ENCODE measurements at regions not wholly inside any gene's neighbourhood (a gene's known extent, or its start where the extent isn't known, plus 50 kb on each side); places are given as distances from the start of the nearest gene placed in this dataset.
A peak's percentile ranks its signal among the peaks of the same experiment; 100 is the strongest.

- intact Hi-C loops (cut with DNase I): no loop called here
- ATAC-seq: no peak
- DNase-seq (ENCODE audit: missing footprints): no peak
Measured at GRCh38 chr7:45980973-45981372, 59.9 kb upstream of the IGFBP3 start.

- ATAC-seq: no peak
- intact Hi-C loops (cut with DNase I): no loop called here
- no peak for DNase-seq (ENCODE audit: missing footprints)
Measured at GRCh38 chr7:45980181-45980905, 59.3 kb upstream of the IGFBP3 start.

DNA sequence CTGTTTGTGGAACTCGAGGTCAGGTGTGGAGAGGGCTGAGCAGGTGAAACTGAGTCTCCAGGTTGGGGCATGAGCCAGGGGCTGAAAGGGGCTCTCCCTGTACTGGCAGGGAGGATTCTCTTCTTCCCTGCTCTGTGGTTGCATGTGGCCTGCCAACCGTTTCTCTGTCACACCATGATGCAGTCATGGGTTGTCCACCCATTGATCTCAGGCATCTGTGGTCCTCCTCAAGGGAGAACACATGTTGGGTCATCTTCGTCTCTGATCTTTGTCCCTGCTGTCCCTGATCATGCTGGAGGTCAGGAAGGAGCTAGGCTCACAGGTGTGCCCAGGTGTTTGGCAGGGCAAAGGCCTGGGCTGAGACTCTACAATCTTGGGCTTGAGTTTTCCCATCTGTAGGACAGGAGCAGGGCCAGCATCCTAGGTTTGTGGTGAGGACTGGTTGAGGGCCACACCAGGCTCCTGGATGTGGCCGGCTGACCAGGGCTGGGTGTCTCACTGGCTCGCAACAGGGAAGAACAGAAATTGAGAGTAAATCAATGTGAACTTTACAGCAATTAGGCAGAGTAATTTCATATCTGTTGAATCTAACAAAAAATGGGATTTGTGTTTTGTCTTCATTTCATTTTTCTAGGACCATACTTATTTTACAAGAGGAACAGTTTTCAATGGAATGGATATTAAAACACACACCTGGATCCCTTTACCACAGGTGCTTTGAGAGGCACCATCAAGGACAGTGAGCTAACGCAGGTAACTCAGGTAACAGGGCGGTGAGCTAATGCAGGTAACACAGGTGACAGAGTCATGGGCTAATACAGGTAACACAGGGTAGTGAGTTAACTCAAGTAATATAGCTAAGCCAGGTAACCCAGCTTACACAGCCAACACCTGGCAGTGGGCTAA, 58.5 kb upstream of the IGFBP3 start:
- ATAC-seq: no peak
- DNase-seq (ENCODE audit: missing footprints): no peak
- intact Hi-C loops (cut with DNase I): no loop called here

GRCh38 chr7:45978731-45979211, 57.7 kb upstream of the IGFBP3 start:
- ATAC-seq: no peak
- no peak for DNase-seq (ENCODE audit: missing footprints)

DNA sequence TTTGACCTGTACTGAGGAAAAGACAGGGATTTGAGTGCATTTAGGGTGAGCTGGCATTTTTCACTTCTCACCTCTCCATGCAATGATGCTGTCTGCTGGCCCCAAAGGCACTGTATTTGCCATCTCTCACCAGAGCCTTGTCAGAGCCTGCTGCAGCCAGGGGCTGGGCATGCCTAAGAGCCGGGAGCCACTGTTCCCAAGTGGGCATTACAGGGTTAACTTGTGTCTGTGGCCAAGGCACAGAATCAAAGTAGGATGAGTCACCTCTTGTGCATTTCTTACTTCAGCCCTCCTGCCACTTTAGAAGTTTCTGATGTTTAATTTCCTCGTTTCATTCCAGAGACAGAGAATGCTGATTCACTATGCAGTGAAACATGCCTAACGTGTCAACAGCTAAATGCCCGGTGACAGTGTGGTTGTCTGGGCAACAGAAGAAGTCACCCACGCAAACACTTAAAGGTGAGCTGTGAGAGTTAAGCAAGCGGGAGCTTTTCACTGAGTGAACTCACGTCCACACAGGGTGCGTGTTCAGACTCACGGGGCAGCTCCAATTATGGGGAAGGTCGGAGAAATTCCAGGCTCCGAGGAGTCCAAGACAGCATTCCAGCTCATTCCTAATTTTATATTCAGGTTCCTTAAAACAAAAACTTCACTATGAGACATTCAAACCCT, 57.1 kb upstream of the IGFBP3 start:
- DNase-seq (ENCODE audit: missing footprints): no peak
- intact Hi-C loops (cut with DNase I): no loop called here

More at GRCh38 chr7:45978731-45979211, 57.7 kb upstream of the IGFBP3 start:
- intact Hi-C loops (cut with DNase I): no loop called here

DNA sequence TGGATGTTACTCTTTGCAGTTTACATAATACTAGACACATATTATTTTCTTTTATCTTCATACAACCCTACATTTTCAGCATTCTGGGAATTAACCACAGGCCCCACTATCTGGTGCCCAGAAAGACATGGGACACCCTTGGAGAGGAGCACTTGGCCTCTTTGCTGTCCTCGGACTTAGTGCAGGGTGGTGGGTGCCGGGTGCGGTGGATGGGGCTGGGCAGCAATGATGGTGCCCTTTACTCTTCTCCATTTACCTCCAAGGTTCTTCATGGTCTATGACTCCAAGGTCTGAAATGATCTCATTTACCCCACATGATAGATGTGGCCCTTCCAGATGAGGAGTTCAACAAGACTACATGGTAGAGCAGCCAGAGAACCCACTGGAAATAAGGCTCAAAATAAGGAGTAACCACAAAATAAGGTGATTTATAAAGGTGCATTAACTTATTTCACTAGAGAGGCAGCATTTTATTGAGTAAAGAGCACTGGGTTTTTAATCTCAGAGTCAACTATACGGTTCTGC, 56.2 kb upstream of the IGFBP3 start:
- intact Hi-C loops (cut with DNase I): no loop called here
- no peak for DNase-seq (ENCODE audit: missing footprints)
- ATAC-seq: no peak

More for the DNA sequence above, 57.1 kb upstream of the IGFBP3 start:
- peak; percentile 47 for ATAC-seq

DNA sequence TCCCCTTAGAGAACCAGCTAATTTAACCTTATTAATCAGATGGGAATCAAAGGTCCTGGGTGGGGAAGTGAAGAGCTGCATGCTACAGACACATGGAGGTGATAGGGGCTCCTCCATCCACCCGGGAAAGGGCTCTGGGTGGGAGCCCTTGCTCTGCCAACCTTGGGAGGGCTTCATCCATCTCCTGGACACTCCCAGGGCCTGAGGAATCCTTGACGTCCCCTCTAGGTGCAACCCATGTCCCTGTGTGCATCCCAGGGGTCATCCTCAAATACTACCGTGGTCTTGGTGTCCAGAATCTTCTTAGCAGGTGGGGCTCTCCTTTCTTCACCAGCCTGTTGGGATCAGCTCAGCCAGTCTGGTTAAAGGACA, 55.4 kb upstream of the IGFBP3 start:
- intact Hi-C loops (cut with DNase I): no loop called here

GRCh38 chr7:45975847-45976484, 54.9 kb upstream of the IGFBP3 start:
- DNase-seq (ENCODE audit: missing footprints) (no peak), ATAC-seq (no peak)
- intact Hi-C loops (cut with DNase I): no loop called here

More for the DNA sequence above, 55.4 kb upstream of the IGFBP3 start:
- no peak for ATAC-seq
- no peak for DNase-seq (ENCODE audit: missing footprints)

GRCh38 chr7:45975367-45975766, 54.3 kb upstream of the IGFBP3 start:
- DNase-seq (ENCODE audit: missing footprints) (no peak), ATAC-seq (no peak)
- intact Hi-C loops (cut with DNase I): no loop called here

DNA sequence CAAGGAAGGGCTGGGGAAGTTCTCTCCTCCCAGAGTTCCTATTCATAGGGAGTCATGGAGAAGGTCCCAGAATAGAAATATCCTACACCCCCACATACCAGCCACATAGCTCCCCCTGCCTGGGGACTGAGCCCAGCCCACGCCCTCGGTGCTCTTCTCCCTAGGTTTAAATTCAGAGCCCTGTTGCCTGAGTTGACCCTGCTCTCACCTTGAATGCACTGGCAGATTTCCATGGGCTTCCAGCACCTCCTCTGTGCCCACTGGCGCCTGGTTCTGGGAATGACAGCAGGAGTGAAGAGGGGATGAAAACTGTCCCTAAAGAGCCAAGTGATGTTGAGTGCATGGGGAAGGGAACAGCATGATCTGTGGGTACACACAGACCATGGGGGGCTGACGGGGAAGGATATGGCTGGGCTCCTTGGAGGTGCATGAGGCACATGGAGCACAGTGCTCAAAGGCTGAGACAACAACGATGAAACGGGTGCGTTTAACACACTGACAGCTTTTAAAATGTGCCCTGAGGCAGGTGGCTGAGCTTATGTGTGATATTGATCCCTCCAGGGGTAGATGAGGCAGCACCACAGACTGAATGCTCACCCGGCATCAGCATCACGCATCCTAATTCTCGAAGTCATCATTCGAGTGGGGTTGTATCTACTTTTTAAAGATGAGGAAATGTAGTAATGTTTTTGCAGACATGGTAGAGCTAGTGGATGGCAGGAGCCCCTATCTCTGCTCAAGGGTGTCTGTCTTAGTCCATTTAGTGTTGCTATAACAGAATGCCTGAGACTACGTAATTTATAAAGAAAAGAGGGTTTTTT, 53.7 kb upstream of the IGFBP3 start:
- no peak for DNase-seq (ENCODE audit: missing footprints)
- intact Hi-C loops (cut with DNase I): no loop called here
- ATAC-seq: peak; percentile 57

GRCh38 chr7:45973725-45974532, 52.9 kb upstream of the IGFBP3 start:
- ATAC-seq (no peak), DNase-seq (ENCODE audit: missing footprints) (no peak)
- intact Hi-C loops (cut with DNase I): no loop called here

DNA sequence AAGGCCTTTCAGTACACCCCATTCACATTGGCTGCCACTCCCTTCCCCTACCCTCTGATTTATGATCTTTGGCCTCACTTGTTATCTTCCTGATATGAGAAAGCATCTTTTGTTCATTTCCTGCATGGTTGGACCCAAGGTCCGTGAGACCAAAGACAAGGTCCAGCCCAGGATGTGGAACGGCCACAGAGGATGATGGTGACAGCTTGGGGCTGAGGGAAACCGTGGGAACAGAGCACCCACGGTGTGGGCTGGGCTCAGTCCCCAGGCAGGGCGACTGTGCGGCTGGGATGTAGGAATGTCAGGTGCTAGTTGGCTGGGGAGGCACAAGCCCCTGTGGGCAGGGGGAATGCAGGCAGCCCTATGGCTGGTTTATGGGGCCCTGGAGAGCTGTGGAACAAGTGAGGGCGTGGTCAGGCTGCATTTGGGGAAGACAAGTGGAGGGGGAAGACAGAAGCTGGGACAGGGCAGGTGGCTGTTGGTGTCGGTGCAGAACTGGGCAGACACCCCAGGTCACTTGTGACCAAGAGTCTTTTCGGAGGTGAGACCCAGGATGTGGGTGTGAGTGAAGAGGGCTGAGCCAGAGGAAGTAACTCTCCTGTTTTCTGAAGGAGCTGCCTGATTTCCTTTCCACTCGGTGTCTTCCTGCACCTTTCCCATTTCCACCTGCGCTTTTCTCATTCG, 51.7 kb upstream of the IGFBP3 start:
- DNase-seq (ENCODE audit: missing footprints) (no peak), ATAC-seq (no peak)
- intact Hi-C loops (cut with DNase I): no loop called here

GRCh38 chr7:45971661-45972175, 50.6 kb upstream of the IGFBP3 start:
- ATAC-seq: no peak
- no peak for DNase-seq (ENCODE audit: missing footprints)
- intact Hi-C loops (cut with DNase I): no loop called here

DNA sequence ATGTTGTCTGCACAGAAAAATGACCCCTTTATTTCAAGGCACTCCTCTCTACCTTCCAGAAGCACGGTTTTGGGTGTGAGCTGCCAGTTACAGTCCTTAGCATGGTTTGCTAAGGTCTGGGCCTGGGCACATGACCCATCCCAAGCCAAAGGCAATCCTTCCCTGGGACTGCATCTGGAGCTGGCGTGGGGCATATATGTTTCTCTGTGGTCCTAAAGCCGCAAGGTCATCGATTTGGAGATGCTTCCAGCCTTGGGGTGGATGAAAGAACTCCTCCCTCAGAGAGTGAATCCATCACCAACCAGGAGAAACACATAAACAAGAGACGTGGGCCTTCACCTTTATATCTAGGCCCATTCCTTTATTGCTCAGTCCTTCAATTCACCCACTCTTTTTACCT, 50.1 kb upstream of the IGFBP3 start:
- DNase-seq (ENCODE audit: missing footprints) (no peak), ATAC-seq (no peak)
- intact Hi-C loops (cut with DNase I): no loop called here
